HG03103 (cell line): ENCODE measurements at regions not wholly inside any gene's neighbourhood (a gene's known extent, or its start where the extent isn't known, plus 50 kb on each side); places are given as distances from the start of the nearest gene placed in this dataset.

Source experiments
- ATAC-seq: cut with Tn5 transposase; IDR thresholded peaks from one replicate; pipeline ENCODE4 v1.9.1; 2021; ENCODE audit warnings: low read depth; ENCODE audit not compliant: unreplicated experiment

GRCh38 chr11:109791337-109791736 lies 301.9 kb upstream of the ZC3H12C start:
- ATAC-seq, result no peak

- no peak for ATAC-seq
These were observed 298.7 kb upstream of the ZC3H12C start for GRCh38 chr11:109794501-109794900.

GRCh38 chr11:109795234-109795633 lies 298.0 kb upstream of the ZC3H12C start:
- ATAC-seq, result no peak

GRCh38 chr11:109796253-109796652 lies 296.9 kb upstream of the ZC3H12C start:
- no peak for ATAC-seq

- ATAC-seq, result no peak
These were observed 294.7 kb upstream of the ZC3H12C start for GRCh38 chr11:109798521-109798920.

- ATAC-seq, result no peak
These were observed 293.6 kb upstream of the ZC3H12C start for GRCh38 chr11:109799604-109800003.

- ATAC-seq, result no peak
These were observed 288.3 kb upstream of the ZC3H12C start for GRCh38 chr11:109804911-109805310.

GRCh38 chr11:109806205-109806604 lies 287.0 kb upstream of the ZC3H12C start:
- no peak for ATAC-seq

- no peak for ATAC-seq
These were observed 284.6 kb upstream of the ZC3H12C start for GRCh38 chr11:109808569-109808968.

GRCh38 chr11:109814824-109815223 lies 278.4 kb upstream of the ZC3H12C start:
- ATAC-seq, result no peak

- ATAC-seq, result no peak
These were observed 277.6 kb upstream of the ZC3H12C start for GRCh38 chr11:109815500-109816150.

GRCh38 chr11:109818290-109818689 lies 274.9 kb upstream of the ZC3H12C start:
- no peak for ATAC-seq

- ATAC-seq, result no peak
These were observed 273.8 kb upstream of the ZC3H12C start for GRCh38 chr11:109819410-109819809.

GRCh38 chr11:109821511-109821910 lies 271.7 kb upstream of the ZC3H12C start:
- ATAC-seq, result no peak

GRCh38 chr11:109822436-109823102 lies 270.6 kb upstream of the ZC3H12C start:
- ATAC-seq, result no peak

- no peak for ATAC-seq
These were observed 264.8 kb upstream of the ZC3H12C start for GRCh38 chr11:109828387-109828786.

- ATAC-seq, result no peak
These were observed 255.2 kb upstream of the ZC3H12C start for GRCh38 chr11:109838026-109838425.

- no peak for ATAC-seq
These were observed 247.8 kb upstream of the ZC3H12C start for GRCh38 chr11:109845437-109845836.

GRCh38 chr11:109847621-109848020 lies 245.6 kb upstream of the ZC3H12C start:
- ATAC-seq, result no peak

GRCh38 chr11:109849051-109849450 lies 244.1 kb upstream of the ZC3H12C start:
- no peak for ATAC-seq

- no peak for ATAC-seq
These were observed 243.2 kb upstream of the ZC3H12C start for GRCh38 chr11:109849946-109850345.

GRCh38 chr11:109851780-109852390 lies 241.3 kb upstream of the ZC3H12C start:
- ATAC-seq, result no peak
